Erythroblast (primary cell): ENCODE measurements at regions not wholly inside any gene's neighbourhood (a gene's known extent, or its start where the extent isn't known, plus 50 kb on each side); places are given as distances from the start of the nearest gene placed in this dataset.

Experiments
- GATA1 ChIP-seq: IDR thresholded peaks from 2 replicates; pipeline ENCODE4 v1.6.1; 2011; ENCODE audit warnings: low read depth, mild to moderate bottlenecking, control low read depth, low read length, moderate library complexity
- POLR2A ChIP-seq: IDR thresholded peaks from 2 replicates; pipeline ENCODE4 v1.6.1; 2011; ENCODE audit warnings: mild to moderate bottlenecking, low read length

GRCh38 chr18:5619376-5619775 lies 75.6 kb upstream of the EPB41L3 start:
- no peak for TF ChIP-seq POLR2A
- TF ChIP-seq GATA1 = no peak
